HUES64 (cell line): ENCODE measurements at regions not wholly inside any gene's neighbourhood (a gene's known extent, or its start where the extent isn't known, plus 50 kb on each side); places are given as distances from the start of the nearest gene placed in this dataset.

ENCODE experiments used
- H3K27ac ChIP-seq: 2 replicates; pipeline ENCODE4 v1.7.0; 2013; ENCODE audit warnings: low read depth, low read length, inconsistent platforms
- H3K27me3 ChIP-seq: 2 replicates; pipeline ENCODE4 v1.6.1; 2013; ENCODE audit warnings: mild to moderate bottlenecking, low read length; ENCODE audit not compliant: insufficient read depth
- H3K36me3 ChIP-seq: 2 replicates; pipeline ENCODE4 v1.6.1; 2013; ENCODE audit warnings: mild to moderate bottlenecking, low read length; ENCODE audit not compliant: insufficient read depth
- H3K4me1 ChIP-seq: 2 replicates; pipeline ENCODE4 v1.6.1; 2013; ENCODE audit warnings: mild to moderate bottlenecking, low read length, moderate library complexity; ENCODE audit not compliant: insufficient read depth
- H3K4me3 ChIP-seq: 2 replicates; pipeline ENCODE4 v1.5.1; 2013; ENCODE audit warnings: mild to moderate bottlenecking, low read length, moderate library complexity
- H3K9ac ChIP-seq: 2 replicates; pipeline ENCODE4 v1.6.1; 2013; ENCODE audit warnings: mild to moderate bottlenecking, low read depth, low read length
- H3K9me3 ChIP-seq: 2 replicates; pipeline ENCODE4 v1.6.1; 2013; ENCODE audit warnings: low read depth, low read length; ENCODE audit not compliant: insufficient read depth
- WGBS: fragments of 150-250, 120-280 bp; methylation state at CpG from one replicate; pipeline ENCODE4 v1.1.7; 2013; ENCODE audit warnings: missing lambda C conversion rate; 5-methylcytosine and 5-hydroxymethylcytosine counted together

GRCh38 chr20:11048739-11049138, 374.9 kb upstream of the JAG1 start:
- Histone ChIP-seq H3K27ac (no peak overlapping the region), H3K36me3 (no peaks in the 10 kb centered on the region), H3K4me3 (no peak overlapping the region), H3K9me3 (no peaks in the 10 kb centered on the region), H3K27me3 (no peaks in the 10 kb centered on the region), H3K9ac (no peak overlapping the region), H3K4me1 (0 out of 2 replicates have a peak, but pooled peaks cover 3% of the 10 kb centered on the region)

- 80% methylated on average over 1 of the region's 2 CpGs for WGBS
- no peak overlapping the region for H3K4me3 ChIP-seq
- H3K27me3 ChIP-seq = no peaks in the 10 kb centered on the region
- no peaks in the 10 kb centered on the region for H3K36me3 ChIP-seq
- no peak overlapping the region for H3K9ac ChIP-seq
- no peak overlapping the region for H3K27ac ChIP-seq
- 0 out of 2 replicates have a peak, but pooled peaks cover 3% of the 10 kb centered on the region for H3K4me1 ChIP-seq
- H3K9me3 ChIP-seq = no peaks in the 10 kb centered on the region
Observed at GRCh38 chr20:11050350-11050749, 376.6 kb upstream of the JAG1 start.

- 100% methylated on average over 3 of the region's 3 CpGs for WGBS
- H3K4me3 ChIP-seq = no peak overlapping the region
- no peaks in the 10 kb centered on the region for H3K36me3 ChIP-seq
Observed at GRCh38 chr20:11051136-11051535, 377.3 kb upstream of the JAG1 start.

GRCh38 chr20:11053310-11053709, 379.5 kb upstream of the JAG1 start:
- H3K9me3 ChIP-seq = no peaks in the 10 kb centered on the region
- H3K27me3 ChIP-seq = no peaks in the 10 kb centered on the region
- H3K4me3 ChIP-seq = no peak overlapping the region

More at GRCh38 chr20:11051136-11051535, 377.3 kb upstream of the JAG1 start:
- H3K4me1 ChIP-seq = 0 out of 2 replicates have a peak, but pooled peaks cover 3% of the 10 kb centered on the region
- no peaks in the 10 kb centered on the region for H3K9me3 ChIP-seq
- H3K9ac ChIP-seq = no peak overlapping the region
- no peaks in the 10 kb centered on the region for H3K27me3 ChIP-seq
- no peak overlapping the region for H3K27ac ChIP-seq

GRCh38 chr20:11054266-11054993, 380.6 kb upstream of the JAG1 start:
- no peak overlapping the region for H3K9ac ChIP-seq
- WGBS = 90% methylated on average over 6 of the region's 8 CpGs
- no peaks in the 10 kb centered on the region for H3K9me3 ChIP-seq
- 0 out of 2 replicates have a peak, but pooled peaks cover 3% of the 10 kb centered on the region for H3K4me1 ChIP-seq
- H3K27me3 ChIP-seq = no peaks in the 10 kb centered on the region
- H3K36me3 ChIP-seq = no peaks in the 10 kb centered on the region
- H3K4me3 ChIP-seq = no peak overlapping the region
- H3K27ac ChIP-seq = no peak overlapping the region

More at GRCh38 chr20:11053310-11053709, 379.5 kb upstream of the JAG1 start:
- Histone ChIP-seq H3K27ac (no peak overlapping the region), H3K36me3 (no peaks in the 10 kb centered on the region), H3K9ac (no peak overlapping the region), H3K4me1 (0 out of 2 replicates have a peak, but pooled peaks cover 3% of the 10 kb centered on the region)

- Histone ChIP-seq H3K4me3 (no peak overlapping the region), H3K27me3 (no peaks in the 10 kb centered on the region), H3K36me3 (no peaks in the 10 kb centered on the region), H3K4me1 (0 out of 2 replicates have a peak, but pooled peaks cover under 1% of the 10 kb centered on the region), H3K27ac (no peak overlapping the region), H3K9ac (no peak overlapping the region), H3K9me3 (no peaks in the 10 kb centered on the region)
- WGBS = 96% methylated on average over 5 of the region's 5 CpGs
Observed at GRCh38 chr20:11056414-11056813, 382.6 kb upstream of the JAG1 start.

- Histone ChIP-seq H3K27me3 (no peaks in the 10 kb centered on the region), H3K4me3 (no peak overlapping the region), H3K9ac (no peak overlapping the region), H3K36me3 (no peaks in the 10 kb centered on the region), H3K27ac (no peak overlapping the region), H3K9me3 (no peaks in the 10 kb centered on the region), H3K4me1 (peaks cover 3% of the 10 kb centered on the region; the same call in 1 of the 2 replicates)
- 78% methylated on average over 1 of the region's 1 CpG for WGBS
Observed at GRCh38 chr20:11057624-11058023, 383.8 kb upstream of the JAG1 start.

GRCh38 chr20:11059659-11060058, 385.9 kb upstream of the JAG1 start:
- Histone ChIP-seq H3K9ac (no peak overlapping the region), H3K36me3 (no peaks in the 10 kb centered on the region), H3K27me3 (no peaks in the 10 kb centered on the region), H3K27ac (no peak overlapping the region), H3K4me3 (no peak overlapping the region), H3K4me1 (peaks cover 3% of the 10 kb centered on the region; the same call in 1 of the 2 replicates), H3K9me3 (no peaks in the 10 kb centered on the region)
- WGBS = 100% methylated on average over 1 of the region's 2 CpGs

GRCh38 chr20:11060423-11061185, 386.8 kb upstream of the JAG1 start:
- H3K4me3 ChIP-seq = no peak overlapping the region
- no peaks in the 10 kb centered on the region for H3K9me3 ChIP-seq
- no peaks in the 10 kb centered on the region for H3K27me3 ChIP-seq
- H3K9ac ChIP-seq = no peak overlapping the region
- H3K4me1 ChIP-seq = peaks cover 3% of the 10 kb centered on the region; the same call in 1 of the 2 replicates
- WGBS = 96% methylated on average over 4 of the region's 9 CpGs
- no peak overlapping the region for H3K27ac ChIP-seq
- no peaks in the 10 kb centered on the region for H3K36me3 ChIP-seq

GRCh38 chr20:11063444-11063843, 389.6 kb upstream of the JAG1 start:
- no peaks in the 10 kb centered on the region for H3K27me3 ChIP-seq
- 98% methylated on average over 3 of the region's 3 CpGs for WGBS
- peaks cover 3% of the 10 kb centered on the region; the same call in 1 of the 2 replicates for H3K4me1 ChIP-seq
- no peak overlapping the region for H3K4me3 ChIP-seq
- no peak overlapping the region for H3K9ac ChIP-seq
- no peaks in the 10 kb centered on the region for H3K9me3 ChIP-seq
- H3K27ac ChIP-seq = no peak overlapping the region
- no peaks in the 10 kb centered on the region for H3K36me3 ChIP-seq

- H3K27me3 ChIP-seq = no peaks in the 10 kb centered on the region
- no peaks in the 10 kb centered on the region for H3K9me3 ChIP-seq
- no peak overlapping the region for H3K9ac ChIP-seq
- 100% methylated on average over 2 of the region's 2 CpGs for WGBS
- no peaks in the 10 kb centered on the region for H3K36me3 ChIP-seq
- no peak overlapping the region for H3K27ac ChIP-seq
- H3K4me1 ChIP-seq = peaks cover 3% of the 10 kb centered on the region; the same call in 1 of the 2 replicates
- no peak overlapping the region for H3K4me3 ChIP-seq
Observed at GRCh38 chr20:11064946-11065345, 391.1 kb upstream of the JAG1 start.
